ENCODE measurements at regions not wholly inside any gene's neighbourhood (a gene's known extent, or its start where the extent isn't known, plus 50 kb on each side); places are given as distances from the start of the nearest gene placed in this dataset.

GRCh38 chr2:80786584-80786983 is 482.0 kb upstream of the LRRTM1 start:
- TF ChIP-seq GATA2 (IDR thresholded peaks at IDR 0.05; ENCODE audit: low read depth, low read length) (no peak), GATA3 (IDR thresholded peaks at IDR 0.05; ENCODE audit: low read depth, low read length) (no peak)

GRCh38 chr2:80778704-80779103 is 474.2 kb upstream of the LRRTM1 start:
- no peak for TF ChIP-seq GATA3 (IDR thresholded peaks at IDR 0.05; ENCODE audit: low read depth, low read length)
- no peak for TF ChIP-seq GATA2 (IDR thresholded peaks at IDR 0.05; ENCODE audit: low read depth, low read length)

GRCh38 chr2:80748592-80748991 is 444.0 kb upstream of the LRRTM1 start:
- TF ChIP-seq GATA3 (IDR thresholded peaks at IDR 0.05; ENCODE audit: low read depth, low read length) (no peak), GATA2 (IDR thresholded peaks at IDR 0.05; ENCODE audit: low read depth, low read length) (no peak)

GRCh38 chr2:80737047-80737446 is 432.5 kb upstream of the LRRTM1 start:
- TF ChIP-seq GATA3 (IDR thresholded peaks at IDR 0.05; ENCODE audit: low read depth, low read length) (no peak), GATA2 (IDR thresholded peaks at IDR 0.05; ENCODE audit: low read depth, low read length) (no peak)

GRCh38 chr2:80725001-80725400 is 420.4 kb upstream of the LRRTM1 start:
- TF ChIP-seq GATA2 (IDR thresholded peaks at IDR 0.05; ENCODE audit: low read depth, low read length) (no peak), GATA3 (IDR thresholded peaks at IDR 0.05; ENCODE audit: low read depth, low read length) (no peak)

GRCh38 chr2:80722803-80723202 is 418.3 kb upstream of the LRRTM1 start:
- TF ChIP-seq GATA2 (IDR thresholded peaks at IDR 0.05; ENCODE audit: low read depth, low read length) (no peak), GATA3 (IDR thresholded peaks at IDR 0.05; ENCODE audit: low read depth, low read length) (no peak)

GRCh38 chr2:80719607-80720006 is 415.1 kb upstream of the LRRTM1 start:
- TF ChIP-seq GATA2 (IDR thresholded peaks at IDR 0.05; ENCODE audit: low read depth, low read length) = no peak
- no peak for TF ChIP-seq GATA3 (IDR thresholded peaks at IDR 0.05; ENCODE audit: low read depth, low read length)

- TF ChIP-seq GATA2 (IDR thresholded peaks at IDR 0.05; ENCODE audit: low read depth, low read length) (no peak), GATA3 (IDR thresholded peaks at IDR 0.05; ENCODE audit: low read depth, low read length) (no peak)
Measured at GRCh38 chr2:80715433-80715832, 410.9 kb upstream of the LRRTM1 start.

GRCh38 chr2:80711915-80712314 is 407.4 kb upstream of the LRRTM1 start:
- TF ChIP-seq GATA3 (IDR thresholded peaks at IDR 0.05; ENCODE audit: low read depth, low read length) = no peak
- no peak for TF ChIP-seq GATA2 (IDR thresholded peaks at IDR 0.05; ENCODE audit: low read depth, low read length)

GRCh38 chr2:80706951-80707350 is 402.4 kb upstream of the LRRTM1 start:
- TF ChIP-seq GATA2 (IDR thresholded peaks at IDR 0.05; ENCODE audit: low read depth, low read length) (no peak), GATA3 (IDR thresholded peaks at IDR 0.05; ENCODE audit: low read depth, low read length) (no peak)

GRCh38 chr2:80706541-80706940 is 402.0 kb upstream of the LRRTM1 start:
- TF ChIP-seq GATA2 (IDR thresholded peaks at IDR 0.05; ENCODE audit: low read depth, low read length) (no peak), GATA3 (IDR thresholded peaks at IDR 0.05; ENCODE audit: low read depth, low read length) (no peak)

- TF ChIP-seq GATA3 (IDR thresholded peaks at IDR 0.05; ENCODE audit: low read depth, low read length) = no peak
- no peak for TF ChIP-seq GATA2 (IDR thresholded peaks at IDR 0.05; ENCODE audit: low read depth, low read length)
Measured at GRCh38 chr2:80703532-80703931, 399.0 kb upstream of the LRRTM1 start.

- TF ChIP-seq GATA2 (IDR thresholded peaks at IDR 0.05; ENCODE audit: low read depth, low read length) = no peak
- TF ChIP-seq GATA3 (IDR thresholded peaks at IDR 0.05; ENCODE audit: low read depth, low read length) = no peak
Measured at GRCh38 chr2:80700961-80701360, 396.4 kb upstream of the LRRTM1 start.

Measured in SH-SY5Y (cell line).